Astrocyte (in vitro differentiated cells and primary cell): ENCODE measurements at regions not wholly inside any gene's neighbourhood (a gene's known extent, or its start where the extent isn't known, plus 50 kb on each side); places are given as distances from the start of the nearest gene placed in this dataset.

Experiments
- DNase-seq: peaks from one replicate; pipeline ENCODE4 v3.0.0-alpha.2; 2010; ENCODE audit warnings: low read depth
- FAIRE-seq: peaks from 2 replicates; lab custom pipeline; 2011; peaks lifted over from hg19 to GRCh38; lab: Jason Lieb, UNC
- H2AFZ ChIP-seq: 2 replicates; pipeline ENCODE4 v1.6.0; 2012; ENCODE audit warnings: low read depth, low read length, inconsistent platforms
- H3K27ac ChIP-seq: 2 replicates; pipeline ENCODE4 v1.5.1; 2011; ENCODE audit warnings: low read depth, low read length, inconsistent platforms
- H3K27me3 ChIP-seq: 2 replicates; pipeline ENCODE4 v1.6.0; 2011; ENCODE audit warnings: low read length, inconsistent platforms; ENCODE audit not compliant: insufficient read depth
- H3K36me3 ChIP-seq: 2 replicates; pipeline ENCODE4 v1.5.1; 2011; ENCODE audit warnings: low read length, inconsistent platforms; ENCODE audit not compliant: insufficient read depth
- H3K4me1 ChIP-seq: 2 replicates; pipeline ENCODE4 v1.5.1; 2011; ENCODE audit warnings: low read length, inconsistent platforms; ENCODE audit not compliant: insufficient read depth
- H3K4me2 ChIP-seq: 2 replicates; pipeline ENCODE4 v1.6.0; 2012; ENCODE audit warnings: low read length, inconsistent platforms
- H3K4me3 ChIP-seq: 2 replicates; pipeline ENCODE4 v1.5.1; 2011; ENCODE audit warnings: low read depth, mild to moderate bottlenecking, low read length, inconsistent platforms; ENCODE audit not compliant: insufficient read depth
- H3K79me2 ChIP-seq: 2 replicates; pipeline ENCODE4 v1.6.0; 2012; ENCODE audit warnings: mild to moderate bottlenecking, low read length, inconsistent platforms; ENCODE audit not compliant: insufficient read depth
- H3K9ac ChIP-seq: 2 replicates; pipeline ENCODE4 v1.6.0; 2012; ENCODE audit warnings: mild to moderate bottlenecking, low read length, inconsistent platforms
- H3K9me3 ChIP-seq: 2 replicates; pipeline ENCODE4 v1.5.1; 2012; ENCODE audit warnings: low read depth, mild to moderate bottlenecking, low read length, inconsistent platforms; ENCODE audit not compliant: insufficient read depth
- H4K20me1 ChIP-seq: 2 replicates; pipeline ENCODE4 v1.6.0; 2012; ENCODE audit warnings: low read length, inconsistent platforms; ENCODE audit not compliant: insufficient read depth
- H3K27ac Mint-ChIP-seq: one replicate; pipeline ENCODE4 v1.8.0; 2021; ENCODE audit warnings: mild to moderate bottlenecking, mixed read lengths; ENCODE audit not compliant: unreplicated experiment
- H3K27me3 Mint-ChIP-seq: one replicate; pipeline ENCODE4 v1.8.0; 2021; ENCODE audit warnings: low read depth, mixed read lengths; ENCODE audit not compliant: unreplicated experiment
- H3K36me3 Mint-ChIP-seq: one replicate; pipeline ENCODE4 v1.8.0; 2021; ENCODE audit warnings: low read depth, mixed read lengths; ENCODE audit not compliant: unreplicated experiment
- H3K4me1 Mint-ChIP-seq: one replicate; pipeline ENCODE4 v1.8.0; 2021; ENCODE audit warnings: low read depth, mixed read lengths; ENCODE audit not compliant: unreplicated experiment
- H3K4me3 Mint-ChIP-seq: one replicate; pipeline ENCODE4 v1.8.0; 2021; ENCODE audit warnings: mild to moderate bottlenecking, moderate library complexity, mixed read lengths; ENCODE audit not compliant: unreplicated experiment
- H3K9me3 Mint-ChIP-seq: one replicate; pipeline ENCODE4 v1.8.0; 2021; ENCODE audit warnings: mild to moderate bottlenecking, mixed read lengths; ENCODE audit not compliant: unreplicated experiment
- CTCF ChIP-seq: IDR thresholded peaks from 2 replicates; pipeline ENCODE4 v1.5.1; 2011; ENCODE audit warnings: low read depth, mild to moderate bottlenecking, inconsistent platforms, low read length, moderate library complexity; ENCODE audit not compliant: insufficient read depth
- EZH2 ChIP-seq: IDR thresholded peaks from 2 replicates; pipeline ENCODE4 v1.6.1; 2012; ENCODE audit warnings: mild to moderate bottlenecking, low read length, inconsistent platforms; ENCODE audit not compliant: insufficient read depth

GRCh38 chr18:78717051-78717765 lies 262.4 kb upstream of the SALL3 start:
- Histone ChIP-seq H3K4me3 (no peak overlapping the region), H3K79me2 (no peaks in the 10 kb centered on the region), H3K9ac (no peak overlapping the region), H3K9me3 (peaks cover 10% of the 10 kb centered on the region), H3K4me1 (no peaks in the 10 kb centered on the region), H3K4me2 (no peak overlapping the region), H2AFZ (no peak overlapping the region), H4K20me1 (no peaks in the 10 kb centered on the region), H3K36me3 (no peaks in the 10 kb centered on the region), H3K27me3 (no peaks in the 10 kb centered on the region), H3K27ac (no peak overlapping the region)
- Mint-ChIP-seq H3K27ac (no peak overlapping the region), H3K27me3 (peaks cover 6% of the 10 kb centered on the region), H3K36me3 (no peaks in the 10 kb centered on the region), H3K4me1 (no peaks in the 10 kb centered on the region), H3K9me3 (peaks cover 20% of the 10 kb centered on the region), H3K4me3 (no peak overlapping the region)
- DNase-seq (no peak), FAIRE-seq (no peak)
- TF ChIP-seq CTCF = no peak
- no peak for TF ChIP-seq EZH2

GRCh38 chr18:78717766-78718150 lies 261.9 kb upstream of the SALL3 start:
- Histone ChIP-seq H3K27ac (no peak overlapping the region), H3K27me3 (no peaks in the 10 kb centered on the region), H2AFZ (no peak overlapping the region), H3K9ac (no peak overlapping the region), H3K4me1 (no peaks in the 10 kb centered on the region), H4K20me1 (no peaks in the 10 kb centered on the region), H3K4me3 (no peak overlapping the region), H3K9me3 (peaks cover 10% of the 10 kb centered on the region), H3K79me2 (no peaks in the 10 kb centered on the region), H3K36me3 (no peaks in the 10 kb centered on the region), H3K4me2 (no peak overlapping the region)
- no peak for DNase-seq
- Mint-ChIP-seq H3K27me3 (peaks cover 6% of the 10 kb centered on the region), H3K36me3 (no peaks in the 10 kb centered on the region), H3K9me3 (peaks cover 20% of the 10 kb centered on the region), H3K4me1 (no peaks in the 10 kb centered on the region), H3K27ac (no peak overlapping the region), H3K4me3 (no peak overlapping the region)
- TF ChIP-seq EZH2 (no peak), CTCF (no peak)
- FAIRE-seq = no peak

- peaks cover 20% of the 10 kb centered on the region for H3K9me3 Mint-ChIP-seq
- FAIRE-seq = no peak
Observed at GRCh38 chr18:78719821-78720220, 259.8 kb upstream of the SALL3 start.

More at GRCh38 chr18:78719821-78720220, 259.8 kb upstream of the SALL3 start:
- no peak overlapping the region for H3K27ac ChIP-seq
- no peaks in the 10 kb centered on the region for H3K4me1 ChIP-seq
- no peak for DNase-seq
- H3K27me3 ChIP-seq = peaks cover 2% of the 10 kb centered on the region
- H3K36me3 ChIP-seq = no peaks in the 10 kb centered on the region
- H3K9ac ChIP-seq = no peak overlapping the region
- H3K27me3 Mint-ChIP-seq = peaks cover 9% of the 10 kb centered on the region
- no peaks in the 10 kb centered on the region for H4K20me1 ChIP-seq
- TF ChIP-seq CTCF (no peak), EZH2 (no peak)
- no peak overlapping the region for H3K4me3 Mint-ChIP-seq
- no peaks in the 10 kb centered on the region for H3K36me3 Mint-ChIP-seq
- no peaks in the 10 kb centered on the region for H3K4me1 Mint-ChIP-seq
- H3K9me3 ChIP-seq = peaks cover 6% of the 10 kb centered on the region
- no peak overlapping the region for H3K4me2 ChIP-seq
- no peak overlapping the region for H3K27ac Mint-ChIP-seq
- no peaks in the 10 kb centered on the region for H3K79me2 ChIP-seq
- no peak overlapping the region for H2AFZ ChIP-seq
- no peak overlapping the region for H3K4me3 ChIP-seq
